ENCODE measurements at regions not wholly inside any gene's neighbourhood (a gene's known extent, or its start where the extent isn't known, plus 50 kb on each side); places are given as distances from the start of the nearest gene placed in this dataset.

GRCh38 chr22:44578516-44579230, 80.6 kb upstream of the RTL6 start:
- no peak overlapping the region for H3K4me3 ChIP-seq (ENCODE audit: low read depth, low read length)
- no peaks in the 10 kb centered on the region for H3K9me3 ChIP-seq (ENCODE audit: control insufficient read depth, insufficient read depth, low read depth, low read length)
- ChIA-PET POLR2A (no interaction called here), CTCF (interaction anchor here (0.5 to 1.7 kb wide), 5 partner anchors 11 to 497 kb away, joined by 3 to 6 read pairs (median 4); no protein-coding TSS in a partner anchor)
- no peak for TF ChIP-seq ZNF133 (tag by site-specific recombination; IDR thresholded peaks at IDR 0.05)
- no peak for TF ChIP-seq ZNF26 (tag by site-specific recombination; IDR thresholded peaks at IDR 0.05)
- TF ChIP-seq ZNF175 (tag by site-specific recombination; IDR thresholded peaks at IDR 0.05): no peak
- TF ChIP-seq ZNF10 (tag by site-specific recombination; IDR thresholded peaks at IDR 0.05): no peak
- TF ChIP-seq ZNF341 (tag by site-specific recombination; IDR thresholded peaks at IDR 0.05; ENCODE audit: low read depth): no peak
- H3K36me3 ChIP-seq (ENCODE audit: control insufficient read depth in 2 of 2, insufficient read depth in 1 of 2, low read length in 2 of 2): no peaks in the 10 kb centered on the region
- no peak overlapping the region for H3K27ac ChIP-seq (ENCODE audit: extremely low read depth, low read depth, low read length)
- H3K4me1 ChIP-seq (ENCODE audit: control insufficient read depth, insufficient read depth, low read length): no peaks in the 10 kb centered on the region

- Histone ChIP-seq H3K4me1 (ENCODE audit: control insufficient read depth, insufficient read depth, low read length) (no peaks in the 10 kb centered on the region), H3K27ac (ENCODE audit: extremely low read depth, low read depth, low read length) (no peak overlapping the region), H3K4me3 (ENCODE audit: low read depth, low read length) (no peak overlapping the region), H3K36me3 (ENCODE audit: control insufficient read depth in 2 of 2, insufficient read depth in 1 of 2, low read length in 2 of 2) (no peaks in the 10 kb centered on the region), H3K9me3 (ENCODE audit: control insufficient read depth, insufficient read depth, low read depth, low read length) (no peaks in the 10 kb centered on the region)
- TF ChIP-seq SP3 (tag by site-specific recombination; IDR thresholded peaks at IDR 0.05): no peak
- no peak for TF ChIP-seq ZFP41 (tag by site-specific recombination; IDR thresholded peaks at IDR 0.05; ENCODE audit: borderline replicate concordance)
- no peak for TF ChIP-seq ZBTB49 (tag by site-specific recombination; IDR thresholded peaks at IDR 0.05; ENCODE audit: low read depth)
- no peak for TF ChIP-seq PRDM2 (tag by site-specific recombination; IDR thresholded peaks at IDR 0.05; ENCODE audit: borderline replicate concordance)
- no peak for TF ChIP-seq KLF7 (tag by site-specific recombination; IDR thresholded peaks at IDR 0.05; ENCODE audit: borderline replicate concordance)
- CTCF ChIA-PET: interaction anchor here (0.6 to 1.7 kb wide), 3 partner anchors 49 to 496 kb away, joined by 3 to 6 read pairs (median 5); no protein-coding TSS in a partner anchor
- POLR2A ChIA-PET: no interaction called here
Observed at GRCh38 chr22:44578110-44578457, 80.1 kb upstream of the RTL6 start.
